Ovary (tissue), 7 donors: ENCODE measurements at regions not wholly inside any gene's neighbourhood (a gene's known extent, or its start where the extent isn't known, plus 50 kb on each side); places are given as distances from the start of the nearest gene placed in this dataset.

Experiments used
- DNase-seq, 5 donors: peaks; one replicate each; pipeline ENCODE4 v3.0.0-alpha.2; 2019 to 2020
- H3K27ac ChIP-seq, 2 donors: fragments of 200-600 bp; one replicate each; pipeline versions ENCODE4 v1.5.1 to v1.8.0; 2019 to 2022
- H3K27me3 ChIP-seq: fragments of 200-600 bp; one replicate; pipeline ENCODE4 v1.8.0; 2022
- H3K36me3 ChIP-seq: fragments of 200-600 bp; sonication (generic); one replicate; pipeline ENCODE4 v1.5.1; 2019
- H3K4me1 ChIP-seq: one replicate; pipeline ENCODE4 v1.8.1; 2013; ENCODE audit warnings: mild to moderate bottlenecking, moderate library complexity; ENCODE audit not compliant: insufficient read depth
- H3K4me3 ChIP-seq: fragments of 200-600 bp; sonication (generic); one replicate; pipeline ENCODE4 v1.5.1; 2017
- H3K9me3 ChIP-seq, 2 donors: fragments of 200-600 bp in 1 of 2; sonication (generic) in 1 of 2; one replicate each; pipeline versions ENCODE4 v1.5.1 to v1.8.1; 2013 to 2019; ENCODE audit warnings: mild to moderate bottlenecking in 1 of 2, moderate library complexity in 1 of 2
- EP300 ChIP-seq: sonication (generic); formaldehyde crosslinking; IDR thresholded peaks from one replicate; pipeline ENCODE4 v1.6.1; 2017; ENCODE audit warnings: antibody characterized with exemption
- POLR2A ChIP-seq: fragments of 450-650 bp; IDR thresholded peaks from one replicate; pipeline ENCODE4 v1.6.1; 2017; ENCODE audit warnings: antibody characterized with exemption, mild to moderate bottlenecking, moderate library complexity
- WGBS, 3 donors: extraction: QIAGEN DNeasy Blood & Tissue Kit in 1 of 3; methylation state at CpG; one replicate each; pipeline versions ENCODE4 v1.1.5 to v1.1.7; 2013 to 2017; 5-methylcytosine and 5-hydroxymethylcytosine counted together
- intact Hi-C, 4 donors: fragments of 100-400 bp; cut with DNase I; formaldehyde crosslinking; loops; one replicate each; pipeline versions ENCODE4 v1.11.0 to v1.15.1; 2022 to 2023
- TF ChIP-seq, protein P1 (sequence below), 3 donors: fragments of 450-650 bp in 2 of 3; fragments of 200-600 bp in 1 of 3; IDR thresholded peaks; one replicate each; pipeline versions ENCODE4 v1.5.1 to v1.8.0; 2016 to 2022; ENCODE audit warnings: antibody characterized with exemption in 3 of 3, mild to moderate bottlenecking in 1 of 3
- donor health status: DM: no; HTN: no; CAD: no; lungs with moderate emphysema.
- donor health status: DM: no; HTN: no; CAD: no.
- donor health status: Bipolar disorder and iron deficiency.
- donor health status: DM: no; HTN: no; CAD: no.
- donor health status: DM: yes; HTN: yes; CAD: no.

DNA sequence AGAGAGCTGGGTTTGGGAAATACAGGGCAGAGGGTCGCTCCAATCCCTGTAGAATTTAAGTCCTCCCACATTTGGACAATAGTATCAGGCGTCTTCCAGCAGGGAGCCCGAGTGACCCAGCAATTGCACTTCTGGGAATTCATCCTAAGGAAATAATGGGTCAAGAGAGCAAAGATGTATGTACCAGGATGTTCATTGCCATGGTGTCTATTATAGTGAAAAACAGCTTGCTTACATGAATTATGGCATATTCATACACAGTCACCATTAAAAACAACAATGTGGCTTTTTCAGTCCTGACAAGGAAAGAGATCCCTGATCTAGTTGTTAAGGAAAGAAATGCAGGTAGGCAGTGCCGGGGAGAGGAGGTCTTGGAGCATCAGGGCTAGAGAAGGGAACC, 167.7 kb downstream of the PJA1 start:
- TF ChIP-seq EP300, result no peak
- TF ChIP-seq POLR2A, result no peak
- TF ChIP-seq, protein P1, sequence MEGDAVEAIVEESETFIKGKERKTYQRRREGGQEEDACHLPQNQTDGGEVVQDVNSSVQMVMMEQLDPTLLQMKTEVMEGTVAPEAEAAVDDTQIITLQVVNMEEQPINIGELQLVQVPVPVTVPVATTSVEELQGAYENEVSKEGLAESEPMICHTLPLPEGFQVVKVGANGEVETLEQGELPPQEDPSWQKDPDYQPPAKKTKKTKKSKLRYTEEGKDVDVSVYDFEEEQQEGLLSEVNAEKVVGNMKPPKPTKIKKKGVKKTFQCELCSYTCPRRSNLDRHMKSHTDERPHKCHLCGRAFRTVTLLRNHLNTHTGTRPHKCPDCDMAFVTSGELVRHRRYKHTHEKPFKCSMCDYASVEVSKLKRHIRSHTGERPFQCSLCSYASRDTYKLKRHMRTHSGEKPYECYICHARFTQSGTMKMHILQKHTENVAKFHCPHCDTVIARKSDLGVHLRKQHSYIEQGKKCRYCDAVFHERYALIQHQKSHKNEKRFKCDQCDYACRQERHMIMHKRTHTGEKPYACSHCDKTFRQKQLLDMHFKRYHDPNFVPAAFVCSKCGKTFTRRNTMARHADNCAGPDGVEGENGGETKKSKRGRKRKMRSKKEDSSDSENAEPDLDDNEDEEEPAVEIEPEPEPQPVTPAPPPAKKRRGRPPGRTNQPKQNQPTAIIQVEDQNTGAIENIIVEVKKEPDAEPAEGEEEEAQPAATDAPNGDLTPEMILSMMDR (IDR thresholded peaks at IDR 0.05), result no peak
- Histone ChIP-seq H3K4me3 (no peak overlapping the region), H3K36me3 (no peaks in the 10 kb centered on the region), H3K27me3 (no peaks in the 10 kb centered on the region), H3K27ac (no peak overlapping the region), H3K9me3 (no peaks in the 10 kb centered on the region), H3K4me1 (peaks cover 13% of the 10 kb centered on the region)
- WGBS, 3 donors, result 37 to 40% (median 38%) methylated on average over 4 of the region's 4 CpGs
- DNase-seq, result no peak
- intact Hi-C loops, result no loop called here

DNA sequence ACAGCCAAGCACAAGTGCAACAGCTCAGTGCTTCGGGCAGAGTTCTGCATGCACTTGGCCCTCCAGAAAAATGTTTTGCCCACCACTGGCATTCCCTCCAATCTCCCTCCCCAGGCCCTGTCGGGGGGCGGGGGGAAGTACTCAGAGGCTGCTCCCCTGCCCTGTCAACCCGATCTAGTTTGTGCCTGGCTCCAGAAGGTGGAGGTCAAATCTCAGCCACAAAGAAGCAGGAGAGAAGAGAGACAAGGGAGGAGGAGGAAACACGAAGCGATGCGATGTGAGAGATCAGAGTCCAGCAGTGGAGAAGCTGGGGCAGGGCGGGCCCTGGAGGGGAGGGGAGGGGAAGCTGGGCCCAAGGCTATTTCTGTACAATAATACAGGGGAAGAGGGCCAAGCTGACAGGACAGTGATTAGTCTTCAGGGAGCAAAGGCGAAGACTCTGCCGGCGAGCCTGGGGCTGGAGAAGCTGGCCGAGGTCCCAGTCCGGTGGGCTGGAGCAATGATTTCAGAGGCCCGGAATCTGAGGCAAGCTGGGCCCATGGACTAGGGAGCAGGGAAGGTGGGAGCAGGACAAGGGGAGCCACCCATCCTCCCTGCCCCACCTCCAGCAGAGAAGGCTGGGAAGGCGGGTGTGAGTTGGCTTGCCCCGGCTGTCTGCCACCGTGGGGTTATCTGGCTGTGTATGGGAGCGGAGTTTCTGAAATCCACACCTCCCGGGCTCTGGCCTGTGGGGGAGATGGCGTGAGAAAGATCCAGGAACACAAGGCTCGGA, 167.1 kb downstream of the EFNB1 start:
- Histone ChIP-seq H3K27me3 (no peaks in the 10 kb centered on the region), H3K36me3 (no peaks in the 10 kb centered on the region), H3K9me3 (no peaks in the 10 kb centered on the region), H3K27ac (peak overlapping the region in 1 of 2 donors; percentile 6), H3K4me1 (peaks cover 13% of the 10 kb centered on the region), H3K4me3 (no peak overlapping the region)
- DNase-seq, result peak; percentile 65 to 82 (median 74)
- no peak for TF ChIP-seq EP300
- TF ChIP-seq, protein P1 (IDR thresholded peaks at IDR 0.05), result no peak
- TF ChIP-seq POLR2A, result no peak
- 32 to 55% (median 51%) methylated on average over 21 of the region's 21 CpGs for WGBS, 3 donors
- intact Hi-C loops, result no loop called here

DNA sequence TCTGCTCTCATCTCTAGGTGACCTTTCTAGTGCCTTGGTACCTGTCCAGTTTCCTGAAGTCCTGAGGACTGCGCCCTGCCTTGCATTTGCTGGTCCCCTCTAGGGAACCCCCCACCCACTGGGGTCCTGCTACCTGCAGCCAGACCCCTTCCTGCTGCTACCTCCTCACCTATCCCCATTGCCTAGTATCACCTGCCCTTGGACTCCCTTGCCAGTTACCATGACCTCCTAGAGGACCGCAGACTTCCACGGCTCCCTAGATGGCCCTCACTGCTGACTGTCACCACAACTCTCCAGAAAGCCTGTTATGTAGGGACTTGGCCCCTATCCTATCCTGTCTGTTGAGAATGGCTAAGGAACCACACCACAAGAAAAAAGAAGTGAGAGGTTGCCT, 166.6 kb downstream of the EFNB1 start:
- DNase-seq, result no peak
- WGBS, 3 donors, result 57 to 66% (median 65%) methylated on average over 3 of the region's 3 CpGs
- no peaks in the 10 kb centered on the region for H3K36me3 ChIP-seq
- no peaks in the 10 kb centered on the region for H3K9me3 ChIP-seq
- intact Hi-C loops, result no loop called here
- H3K27ac ChIP-seq, result peak overlapping the region in 1 of 2 donors; percentile 6
- H3K27me3 ChIP-seq, result no peaks in the 10 kb centered on the region
- H3K4me1 ChIP-seq, result peaks cover 13% of the 10 kb centered on the region
- TF ChIP-seq EP300, result no peak
- TF ChIP-seq, protein P1 (IDR thresholded peaks at IDR 0.05), result no peak
- TF ChIP-seq POLR2A, result no peak
- no peak overlapping the region for H3K4me3 ChIP-seq

DNA sequence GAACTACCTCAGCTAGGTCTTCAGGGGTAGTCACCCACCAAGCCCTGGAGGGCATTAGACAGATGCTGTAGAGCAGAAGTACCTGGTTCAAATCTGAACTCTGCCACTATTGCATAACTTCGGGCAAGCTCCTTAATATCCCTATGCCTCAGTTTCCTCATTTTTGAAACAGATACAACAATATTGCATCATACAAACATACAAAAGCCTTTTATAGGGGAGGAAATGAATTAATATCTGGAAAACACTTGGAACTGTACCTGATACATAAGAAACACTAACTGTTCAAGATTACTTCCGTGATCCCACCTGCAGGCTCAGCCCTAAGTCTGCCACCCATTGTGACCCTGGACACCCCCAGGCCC, 166.1 kb downstream of the EFNB1 start:
- DNase-seq, result no peak
- intact Hi-C loops, result no loop called here
- Histone ChIP-seq H3K4me1 (peaks cover 13% of the 10 kb centered on the region), H3K9me3 (no peaks in the 10 kb centered on the region), H3K4me3 (no peak overlapping the region), H3K27me3 (no peaks in the 10 kb centered on the region), H3K36me3 (no peaks in the 10 kb centered on the region), H3K27ac (no peak overlapping the region)
- WGBS, 3 donors, result 81 to 86% (median 85%) methylated on average over 2 of the region's 2 CpGs
- TF ChIP-seq, protein P1 (IDR thresholded peaks at IDR 0.05), result no peak
- TF ChIP-seq POLR2A (no peak), EP300 (no peak)
